ENCODE measurements at regions not wholly inside any gene's neighbourhood (a gene's known extent, or its start where the extent isn't known, plus 50 kb on each side); places are given as distances from the start of the nearest gene placed in this dataset.

DNA sequence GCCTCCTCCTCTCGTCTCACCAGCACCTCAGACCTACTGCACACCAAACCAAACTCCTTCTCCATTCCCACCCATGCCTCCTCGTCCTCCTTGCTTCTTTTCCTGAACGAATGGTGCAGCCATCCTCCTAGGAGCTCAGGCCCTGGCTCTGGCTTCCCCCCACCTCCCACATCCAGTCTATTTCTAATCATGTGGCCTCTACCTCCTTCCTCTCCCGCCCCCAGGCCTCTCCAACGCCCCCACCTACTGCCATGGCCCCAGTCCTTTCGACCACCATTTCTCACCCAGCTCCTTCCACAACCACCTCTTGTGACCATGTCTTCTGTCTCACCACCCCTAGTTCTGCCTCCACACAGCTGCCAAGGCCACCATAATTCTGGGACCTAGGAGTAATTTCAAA is 127.1 kb downstream of the PJA1 start:
- BruUV-seq (replicated peaks) = no TSS peak
- intact Hi-C loops (cut with micrococcal nuclease; ENCODE audit: unreplicated experiment) = no loop called here
- FAIRE-seq = no peak

More for the DNA sequence above, 127.1 kb downstream of the PJA1 start:
- ChIA-PET CTCF (interaction anchor here (0.7 kb wide), 1 partner anchor 15 kb away, joined by 3 read pairs; no protein-coding TSS in a partner anchor), RAD21 (ENCODE audit: unreplicated experiment) (no interaction called here), SMC1A (ENCODE audit: uncharacterized antibody, unreplicated experiment) (no interaction called here), POLR2A (no interaction called here)
- in situ Hi-C loops (cut with MboI) = no loop called here
- Histone ChIP-seq H3K4me3 (no peak overlapping the region), H3K27me3 (replicated peaks in 1 of 2; ENCODE audit: control insufficient read depth in 2 of 2, insufficient read depth in 2 of 2, low read length in 1 of 2) (no peaks in the 10 kb centered on the region), H3K4me2 (ENCODE audit: control insufficient read depth, insufficient read depth) (no peak overlapping the region), H4K20me1 (ENCODE audit: control insufficient read depth, insufficient read depth) (no peaks in the 10 kb centered on the region), H3K4me1 (ENCODE audit: control insufficient read depth, insufficient read depth, low read length) (no peaks in the 10 kb centered on the region), H3K9ac (ENCODE audit: control insufficient read depth, insufficient read depth, low read length) (no peak overlapping the region), H3K9me3 (replicated peaks; ENCODE audit: control insufficient read depth, insufficient read depth, low read length) (no peaks in the 10 kb centered on the region), H3K27ac (ENCODE audit: control insufficient read depth, insufficient read depth) (no peak overlapping the region), H3K36me3 (ENCODE audit: control insufficient read depth in 2 of 2, insufficient read depth in 2 of 2, low read length in 1 of 2) (no peaks in the 10 kb centered on the region), H3K79me2 (ENCODE audit: control insufficient read depth, insufficient read depth, low read length) (no peaks in the 10 kb centered on the region), H2AFZ (ENCODE audit: control insufficient read depth, low read depth, low read length) (no peak overlapping the region)
- DNase-seq (ENCODE audit: low read depth, low spot score) = no peak
- TF ChIP-seq PAX8 (IDR thresholded peaks at IDR 0.05) (no peak), EGR1 (IDR thresholded peaks at IDR 0.05; ENCODE audit: borderline replicate concordance in 1 of 2, low read depth in 2 of 2, low read length in 2 of 2) (no peak), BACH1 (IDR thresholded peaks at IDR 0.05; ENCODE audit: borderline replicate concordance) (no peak), ATF7 (IDR thresholded peaks at IDR 0.05; ENCODE audit: low read depth) (no peak), BMI1 (IDR thresholded peaks at IDR 0.05; ENCODE audit: borderline replicate concordance) (no peak), JUNB (IDR thresholded peaks at IDR 0.05) (no peak), SMC3 (IDR thresholded peaks at IDR 0.05; ENCODE audit: borderline replicate concordance, low read length) (no peak), RB1 (IDR thresholded peaks at IDR 0.05; ENCODE audit: borderline replicate concordance) (no peak), KLF5 (IDR thresholded peaks at IDR 0.05; ENCODE audit: partially characterized antibody) (no peak), BHLHE40 (IDR thresholded peaks at IDR 0.05; ENCODE audit: borderline replicate concordance in 1 of 2, low read depth in 2 of 2, low read length in 1 of 2) (no peak), KDM1A (IDR thresholded peaks at IDR 0.05; ENCODE audit: borderline replicate concordance) (no peak)
- TF ChIP-seq, protein P1, sequence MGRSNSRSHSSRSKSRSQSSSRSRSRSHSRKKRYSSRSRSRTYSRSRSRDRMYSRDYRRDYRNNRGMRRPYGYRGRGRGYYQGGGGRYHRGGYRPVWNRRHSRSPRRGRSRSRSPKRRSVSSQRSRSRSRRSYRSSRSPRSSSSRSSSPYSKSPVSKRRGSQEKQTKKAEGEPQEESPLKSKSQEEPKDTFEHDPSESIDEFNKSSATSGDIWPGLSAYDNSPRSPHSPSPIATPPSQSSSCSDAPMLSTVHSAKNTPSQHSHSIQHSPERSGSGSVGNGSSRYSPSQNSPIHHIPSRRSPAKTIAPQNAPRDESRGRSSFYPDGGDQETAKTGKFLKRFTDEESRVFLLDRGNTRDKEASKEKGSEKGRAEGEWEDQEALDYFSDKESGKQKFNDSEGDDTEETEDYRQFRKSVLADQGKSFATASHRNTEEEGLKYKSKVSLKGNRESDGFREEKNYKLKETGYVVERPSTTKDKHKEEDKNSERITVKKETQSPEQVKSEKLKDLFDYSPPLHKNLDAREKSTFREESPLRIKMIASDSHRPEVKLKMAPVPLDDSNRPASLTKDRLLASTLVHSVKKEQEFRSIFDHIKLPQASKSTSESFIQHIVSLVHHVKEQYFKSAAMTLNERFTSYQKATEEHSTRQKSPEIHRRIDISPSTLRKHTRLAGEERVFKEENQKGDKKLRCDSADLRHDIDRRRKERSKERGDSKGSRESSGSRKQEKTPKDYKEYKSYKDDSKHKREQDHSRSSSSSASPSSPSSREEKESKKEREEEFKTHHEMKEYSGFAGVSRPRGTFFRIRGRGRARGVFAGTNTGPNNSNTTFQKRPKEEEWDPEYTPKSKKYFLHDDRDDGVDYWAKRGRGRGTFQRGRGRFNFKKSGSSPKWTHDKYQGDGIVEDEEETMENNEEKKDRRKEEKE (IDR thresholded peaks at IDR 0.05) = no peak
- TF ChIP-seq, protein P2, sequence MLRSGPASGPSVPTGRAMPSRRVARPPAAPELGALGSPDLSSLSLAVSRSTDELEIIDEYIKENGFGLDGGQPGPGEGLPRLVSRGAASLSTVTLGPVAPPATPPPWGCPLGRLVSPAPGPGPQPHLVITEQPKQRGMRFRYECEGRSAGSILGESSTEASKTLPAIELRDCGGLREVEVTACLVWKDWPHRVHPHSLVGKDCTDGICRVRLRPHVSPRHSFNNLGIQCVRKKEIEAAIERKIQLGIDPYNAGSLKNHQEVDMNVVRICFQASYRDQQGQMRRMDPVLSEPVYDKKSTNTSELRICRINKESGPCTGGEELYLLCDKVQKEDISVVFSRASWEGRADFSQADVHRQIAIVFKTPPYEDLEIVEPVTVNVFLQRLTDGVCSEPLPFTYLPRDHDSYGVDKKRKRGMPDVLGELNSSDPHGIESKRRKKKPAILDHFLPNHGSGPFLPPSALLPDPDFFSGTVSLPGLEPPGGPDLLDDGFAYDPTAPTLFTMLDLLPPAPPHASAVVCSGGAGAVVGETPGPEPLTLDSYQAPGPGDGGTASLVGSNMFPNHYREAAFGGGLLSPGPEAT (IDR thresholded peaks at IDR 0.05; ENCODE audit: low read depth) = no peak
- ATAC-seq = no peak
- 3% methylated on average over 5 of the region's 6 CpGs for WGBS (ENCODE audit: insufficient coverage, insufficient replicate concordance, low lambda C conversion rate, missing lambda C conversion rate)

Data from GM12878 (cell line).